OCI-LY3 (cell line): ENCODE measurements at regions not wholly inside any gene's neighbourhood (a gene's known extent, or its start where the extent isn't known, plus 50 kb on each side); places are given as distances from the start of the nearest gene placed in this dataset.
"Not testable (repeated sequence)": the region's sequence is repeated elsewhere in the genome, so short reads cannot be mapped to it uniquely, and the experiment has no call there.

ENCODE experiments used
- H2AFZ ChIP-seq: fragments of 200-600, 300-600 bp; shearing (Covaris generic); 2 replicates; pipeline ENCODE4 v1.6.0; 2014; ENCODE audit warnings: antibody characterized with exemption, low read depth, low read length
- H3K27ac ChIP-seq: fragments of 200-600, 300-600 bp; sonication (generic); 2 replicates; pipeline ENCODE4 v1.5.1; 2014; ENCODE audit warnings: mild to moderate bottlenecking, low read length, moderate library complexity, mixed read lengths
- H3K27me3 ChIP-seq: fragments of 200-600, 300-600 bp; sonication (generic); 2 replicates; pipeline ENCODE4 v1.6.1; 2014; ENCODE audit warnings: low read depth, low read length, mixed read lengths
- H3K36me3 ChIP-seq: fragments of 200-600, 300-600 bp; sonication (generic); replicated peaks from 2 replicates; pipeline ENCODE3; 2014; ENCODE audit warnings: low read depth, low read length, mixed read lengths
- H3K4me1 ChIP-seq: fragments of 300-600, 200-600 bp; sonication (generic); 2 replicates; pipeline ENCODE4 v1.6.1; 2014; ENCODE audit warnings: low read length, mixed read lengths
- H3K4me2 ChIP-seq: fragments of 200-600, 300-600 bp; sonication (generic); 2 replicates; pipeline ENCODE4 v1.6.1; 2014; ENCODE audit warnings: low read length, mixed read lengths
- H3K4me3 ChIP-seq: fragments of 300-600, 200-600 bp; sonication (generic); 2 replicates; pipeline ENCODE4 v1.5.1; 2014; ENCODE audit warnings: antibody characterized with exemption, mild to moderate bottlenecking, low read length, moderate library complexity
- H3K79me2 ChIP-seq: fragments of 300-600, 200-600 bp; shearing (Covaris generic); 2 replicates; pipeline ENCODE4 v1.6.1; 2014; ENCODE audit warnings: mild to moderate bottlenecking, low read length, mixed read lengths
- H3K9ac ChIP-seq: fragments of 300-600, 200-600 bp; shearing (Covaris generic); 2 replicates; pipeline ENCODE4 v1.6.0; 2014; ENCODE audit warnings: mild to moderate bottlenecking, low read length, moderate library complexity
- H3K9me3 ChIP-seq: fragments of 200-600, 300-600 bp; shearing (Covaris generic); 2 replicates; pipeline ENCODE4 v1.6.1; 2014; ENCODE audit warnings: low read length, mixed read lengths; ENCODE audit not compliant: insufficient read depth
- H4K20me1 ChIP-seq: fragments of 200-600, 300-600 bp; sonication (generic); 2 replicates; pipeline ENCODE4 v1.6.1; 2016; ENCODE audit warnings: low read length, mixed read lengths; ENCODE audit not compliant: insufficient read depth
- CTCF ChIP-seq: fragments of 200-600, 300-600 bp; sonication (generic); IDR thresholded peaks from 2 replicates; pipeline ENCODE4 v1.5.1; 2014; ENCODE audit warnings: antibody characterized with exemption, low read length, low read depth
- EZH2phosphoT487 ChIP-seq: fragments of 200-600 bp; shearing (Covaris generic); IDR thresholded peaks from 2 replicates; pipeline ENCODE4 v1.6.1; 2018; ENCODE audit warnings: antibody characterized with exemption, mixed run types, low read depth

- Histone ChIP-seq H3K4me3 (no peak overlapping the region), H4K20me1 (no peaks in the 10 kb centered on the region), H3K79me2 (no peaks in the 10 kb centered on the region)
These were observed 251.2 kb upstream of the RHOBTB1 start for GRCh38 chr10:61195211-61195610.

GRCh38 chr10:61192589-61192988 is 248.6 kb upstream of the RHOBTB1 start:
- H3K9ac ChIP-seq, H3K79me2 ChIP-seq, H3K27me3 ChIP-seq, H4K20me1 ChIP-seq, H3K4me3 ChIP-seq, H2AFZ ChIP-seq, H3K9me3 ChIP-seq, H3K4me2 ChIP-seq, H3K27ac ChIP-seq, H3K4me1 ChIP-seq, H3K36me3 ChIP-seq: not testable (repeated sequence)

More at GRCh38 chr10:61195211-61195610, 251.2 kb upstream of the RHOBTB1 start:
- Histone ChIP-seq H3K27ac (no peak overlapping the region), H3K9me3 (no peaks in the 10 kb centered on the region), H3K4me1 (no peaks in the 10 kb centered on the region), H3K36me3 (no peaks in the 10 kb centered on the region), H3K27me3 (no peaks in the 10 kb centered on the region), H2AFZ (no peak overlapping the region), H3K4me2 (no peak overlapping the region), H3K9ac (no peak overlapping the region)
- TF ChIP-seq CTCF = no peak
- TF ChIP-seq EZH2phosphoT487 = no peak

- Histone ChIP-seq H2AFZ (no peak overlapping the region), H3K9ac (no peak overlapping the region), H3K27ac (no peak overlapping the region), H3K9me3 (no peaks in the 10 kb centered on the region), H3K27me3 (no peaks in the 10 kb centered on the region), H3K36me3 (no peaks in the 10 kb centered on the region), H3K79me2 (no peaks in the 10 kb centered on the region), H3K4me1 (no peaks in the 10 kb centered on the region), H3K4me3 (no peak overlapping the region), H4K20me1 (no peaks in the 10 kb centered on the region), H3K4me2 (no peak overlapping the region)
- TF ChIP-seq EZH2phosphoT487 = no peak
- TF ChIP-seq CTCF = no peak
These were observed 248.1 kb upstream of the RHOBTB1 start for GRCh38 chr10:61192042-61192441.

- no peak overlapping the region for H3K27ac ChIP-seq
- no peaks in the 10 kb centered on the region for H3K36me3 ChIP-seq
- no peaks in the 10 kb centered on the region for H3K9me3 ChIP-seq
- no peaks in the 10 kb centered on the region for H3K27me3 ChIP-seq
- no peak overlapping the region for H3K4me2 ChIP-seq
- no peaks in the 10 kb centered on the region for H4K20me1 ChIP-seq
- H3K79me2 ChIP-seq = no peaks in the 10 kb centered on the region
- H3K4me3 ChIP-seq = no peak overlapping the region
- H3K9ac ChIP-seq = no peak overlapping the region
- no peak overlapping the region for H2AFZ ChIP-seq
- no peaks in the 10 kb centered on the region for H3K4me1 ChIP-seq
- TF ChIP-seq EZH2phosphoT487 = no peak
- TF ChIP-seq CTCF = no peak
These were observed 245.9 kb upstream of the RHOBTB1 start for GRCh38 chr10:61189912-61190311.

GRCh38 chr10:61188691-61189090 is 244.7 kb upstream of the RHOBTB1 start:
- TF ChIP-seq EZH2phosphoT487 = no peak
- H3K4me2 ChIP-seq = no peak overlapping the region
- no peak overlapping the region for H2AFZ ChIP-seq
- no peak overlapping the region for H3K27ac ChIP-seq
- H3K36me3 ChIP-seq = no peaks in the 10 kb centered on the region
- no peaks in the 10 kb centered on the region for H3K27me3 ChIP-seq
- no peaks in the 10 kb centered on the region for H3K9me3 ChIP-seq
- no peak overlapping the region for H3K9ac ChIP-seq
- H4K20me1 ChIP-seq = no peaks in the 10 kb centered on the region
- no peaks in the 10 kb centered on the region for H3K79me2 ChIP-seq
- H3K4me3 ChIP-seq = no peak overlapping the region
- H3K4me1 ChIP-seq = no peaks in the 10 kb centered on the region
